Astrocyte (in vitro differentiated cells and primary cell): ENCODE measurements at regions not wholly inside any gene's neighbourhood (a gene's known extent, or its start where the extent isn't known, plus 50 kb on each side); places are given as distances from the start of the nearest gene placed in this dataset.

Experiments used
- DNase-seq: peaks from one replicate; pipeline ENCODE4 v3.0.0-alpha.2; 2010; ENCODE audit warnings: low read depth
- FAIRE-seq: peaks from 2 replicates; lab custom pipeline; 2011; peaks lifted over from hg19 to GRCh38; lab: Jason Lieb, UNC
- H2AFZ ChIP-seq: 2 replicates; pipeline ENCODE4 v1.6.0; 2012; ENCODE audit warnings: low read depth, low read length, inconsistent platforms
- H3K27ac ChIP-seq: 2 replicates; pipeline ENCODE4 v1.5.1; 2011; ENCODE audit warnings: low read depth, low read length, inconsistent platforms
- H3K27me3 ChIP-seq: 2 replicates; pipeline ENCODE4 v1.6.0; 2011; ENCODE audit warnings: low read length, inconsistent platforms; ENCODE audit not compliant: insufficient read depth
- H3K36me3 ChIP-seq: 2 replicates; pipeline ENCODE4 v1.5.1; 2011; ENCODE audit warnings: low read length, inconsistent platforms; ENCODE audit not compliant: insufficient read depth
- H3K4me1 ChIP-seq: 2 replicates; pipeline ENCODE4 v1.5.1; 2011; ENCODE audit warnings: low read length, inconsistent platforms; ENCODE audit not compliant: insufficient read depth
- H3K4me2 ChIP-seq: 2 replicates; pipeline ENCODE4 v1.6.0; 2012; ENCODE audit warnings: low read length, inconsistent platforms
- H3K4me3 ChIP-seq: 2 replicates; pipeline ENCODE4 v1.5.1; 2011; ENCODE audit warnings: low read depth, mild to moderate bottlenecking, low read length, inconsistent platforms; ENCODE audit not compliant: insufficient read depth
- H3K79me2 ChIP-seq: 2 replicates; pipeline ENCODE4 v1.6.0; 2012; ENCODE audit warnings: mild to moderate bottlenecking, low read length, inconsistent platforms; ENCODE audit not compliant: insufficient read depth
- H3K9ac ChIP-seq: 2 replicates; pipeline ENCODE4 v1.6.0; 2012; ENCODE audit warnings: mild to moderate bottlenecking, low read length, inconsistent platforms
- H3K9me3 ChIP-seq: 2 replicates; pipeline ENCODE4 v1.5.1; 2012; ENCODE audit warnings: low read depth, mild to moderate bottlenecking, low read length, inconsistent platforms; ENCODE audit not compliant: insufficient read depth
- H4K20me1 ChIP-seq: 2 replicates; pipeline ENCODE4 v1.6.0; 2012; ENCODE audit warnings: low read length, inconsistent platforms; ENCODE audit not compliant: insufficient read depth
- H3K27ac Mint-ChIP-seq: one replicate; pipeline ENCODE4 v1.8.0; 2021; ENCODE audit warnings: mild to moderate bottlenecking, mixed read lengths; ENCODE audit not compliant: unreplicated experiment
- H3K27me3 Mint-ChIP-seq: one replicate; pipeline ENCODE4 v1.8.0; 2021; ENCODE audit warnings: low read depth, mixed read lengths; ENCODE audit not compliant: unreplicated experiment
- H3K36me3 Mint-ChIP-seq: one replicate; pipeline ENCODE4 v1.8.0; 2021; ENCODE audit warnings: low read depth, mixed read lengths; ENCODE audit not compliant: unreplicated experiment
- H3K4me1 Mint-ChIP-seq: one replicate; pipeline ENCODE4 v1.8.0; 2021; ENCODE audit warnings: low read depth, mixed read lengths; ENCODE audit not compliant: unreplicated experiment
- H3K4me3 Mint-ChIP-seq: one replicate; pipeline ENCODE4 v1.8.0; 2021; ENCODE audit warnings: mild to moderate bottlenecking, moderate library complexity, mixed read lengths; ENCODE audit not compliant: unreplicated experiment
- H3K9me3 Mint-ChIP-seq: one replicate; pipeline ENCODE4 v1.8.0; 2021; ENCODE audit warnings: mild to moderate bottlenecking, mixed read lengths; ENCODE audit not compliant: unreplicated experiment
- EZH2 ChIP-seq: IDR thresholded peaks from 2 replicates; pipeline ENCODE4 v1.6.1; 2012; ENCODE audit warnings: mild to moderate bottlenecking, low read length, inconsistent platforms; ENCODE audit not compliant: insufficient read depth
- TF ChIP-seq, protein P1 (sequence below): IDR thresholded peaks from 2 replicates; pipeline ENCODE4 v1.5.1; 2011; ENCODE audit warnings: low read depth, mild to moderate bottlenecking, inconsistent platforms, low read length, moderate library complexity; ENCODE audit not compliant: insufficient read depth

- TF ChIP-seq, protein P1, sequence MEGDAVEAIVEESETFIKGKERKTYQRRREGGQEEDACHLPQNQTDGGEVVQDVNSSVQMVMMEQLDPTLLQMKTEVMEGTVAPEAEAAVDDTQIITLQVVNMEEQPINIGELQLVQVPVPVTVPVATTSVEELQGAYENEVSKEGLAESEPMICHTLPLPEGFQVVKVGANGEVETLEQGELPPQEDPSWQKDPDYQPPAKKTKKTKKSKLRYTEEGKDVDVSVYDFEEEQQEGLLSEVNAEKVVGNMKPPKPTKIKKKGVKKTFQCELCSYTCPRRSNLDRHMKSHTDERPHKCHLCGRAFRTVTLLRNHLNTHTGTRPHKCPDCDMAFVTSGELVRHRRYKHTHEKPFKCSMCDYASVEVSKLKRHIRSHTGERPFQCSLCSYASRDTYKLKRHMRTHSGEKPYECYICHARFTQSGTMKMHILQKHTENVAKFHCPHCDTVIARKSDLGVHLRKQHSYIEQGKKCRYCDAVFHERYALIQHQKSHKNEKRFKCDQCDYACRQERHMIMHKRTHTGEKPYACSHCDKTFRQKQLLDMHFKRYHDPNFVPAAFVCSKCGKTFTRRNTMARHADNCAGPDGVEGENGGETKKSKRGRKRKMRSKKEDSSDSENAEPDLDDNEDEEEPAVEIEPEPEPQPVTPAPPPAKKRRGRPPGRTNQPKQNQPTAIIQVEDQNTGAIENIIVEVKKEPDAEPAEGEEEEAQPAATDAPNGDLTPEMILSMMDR: no peak
- peaks cover 10% of the 10 kb centered on the region for H3K9me3 Mint-ChIP-seq
These were observed 185.6 kb upstream of the MBNL1 start for GRCh38 chr3:152083135-152083534.

GRCh38 chr3:152084441-152085158, 184.1 kb upstream of the MBNL1 start:
- TF ChIP-seq, protein P1: no peak
- no peak for TF ChIP-seq EZH2
- Mint-ChIP-seq H3K9me3 (peaks cover 5% of the 10 kb centered on the region), H3K27ac (no peak overlapping the region), H3K4me1 (no peaks in the 10 kb centered on the region), H3K4me3 (no peak overlapping the region), H3K36me3 (no peaks in the 10 kb centered on the region), H3K27me3 (no peaks in the 10 kb centered on the region)
- H3K9me3 ChIP-seq: no peaks in the 10 kb centered on the region
- no peaks in the 10 kb centered on the region for H3K4me1 ChIP-seq
- DNase-seq (no peak), FAIRE-seq (no peak)
- no peaks in the 10 kb centered on the region for H3K27me3 ChIP-seq
- H4K20me1 ChIP-seq: no peaks in the 10 kb centered on the region
- H3K9ac ChIP-seq: no peak overlapping the region
- H2AFZ ChIP-seq: no peak overlapping the region
- no peaks in the 10 kb centered on the region for H3K36me3 ChIP-seq
- no peak overlapping the region for H3K4me3 ChIP-seq
- H3K4me2 ChIP-seq: no peak overlapping the region
- H3K27ac ChIP-seq: no peak overlapping the region
- no peaks in the 10 kb centered on the region for H3K79me2 ChIP-seq

More at GRCh38 chr3:152083135-152083534, 185.6 kb upstream of the MBNL1 start:
- H3K9ac ChIP-seq: no peak overlapping the region
- H4K20me1 ChIP-seq: no peaks in the 10 kb centered on the region
- Mint-ChIP-seq H3K4me1 (no peaks in the 10 kb centered on the region), H3K36me3 (no peaks in the 10 kb centered on the region), H3K27me3 (no peaks in the 10 kb centered on the region), H3K27ac (no peak overlapping the region), H3K4me3 (no peak overlapping the region)
- no peak overlapping the region for H2AFZ ChIP-seq
- no peaks in the 10 kb centered on the region for H3K36me3 ChIP-seq
- H3K4me2 ChIP-seq: no peak overlapping the region
- no peaks in the 10 kb centered on the region for H3K27me3 ChIP-seq
- H3K9me3 ChIP-seq: no peaks in the 10 kb centered on the region
- no peaks in the 10 kb centered on the region for H3K4me1 ChIP-seq
- no peak overlapping the region for H3K4me3 ChIP-seq
- H3K27ac ChIP-seq: no peak overlapping the region
- FAIRE-seq: no peak
- no peak for DNase-seq
- no peaks in the 10 kb centered on the region for H3K79me2 ChIP-seq

DNA sequence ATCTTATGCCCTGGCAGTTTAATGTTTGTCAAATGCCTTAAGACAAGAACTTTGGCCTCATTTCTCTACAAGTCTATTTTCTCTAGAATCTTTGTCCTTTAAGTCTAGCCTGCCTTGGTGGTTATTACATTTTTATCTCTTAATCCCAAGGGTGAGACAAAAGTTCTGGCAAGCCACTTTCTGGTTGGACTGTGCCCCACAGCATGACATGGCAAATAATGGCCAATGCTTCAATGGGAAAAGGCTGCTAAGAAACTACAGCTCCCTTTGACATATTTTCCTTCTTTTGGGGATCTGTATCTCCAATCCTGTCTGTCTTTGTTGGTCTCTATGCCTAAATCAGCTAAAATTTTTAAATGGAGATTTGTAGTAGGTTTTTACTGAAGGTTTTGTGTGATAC, 181.6 kb upstream of the MBNL1 start:
- no peaks in the 10 kb centered on the region for H4K20me1 ChIP-seq
- peaks cover 4% of the 10 kb centered on the region for H3K9me3 ChIP-seq
- H3K79me2 ChIP-seq: no peaks in the 10 kb centered on the region
- Mint-ChIP-seq H3K4me3 (no peak overlapping the region), H3K27ac (no peak overlapping the region), H3K4me1 (no peaks in the 10 kb centered on the region), H3K36me3 (no peaks in the 10 kb centered on the region), H3K27me3 (no peaks in the 10 kb centered on the region), H3K9me3 (no peaks in the 10 kb centered on the region)
- H3K4me2 ChIP-seq: no peak overlapping the region
- H3K9ac ChIP-seq: no peak overlapping the region
- DNase-seq: no peak
- no peaks in the 10 kb centered on the region for H3K4me1 ChIP-seq
- no peak for FAIRE-seq
- H2AFZ ChIP-seq: no peak overlapping the region
- no peaks in the 10 kb centered on the region for H3K36me3 ChIP-seq
- H3K27me3 ChIP-seq: no peaks in the 10 kb centered on the region
- no peak for TF ChIP-seq EZH2
- TF ChIP-seq, protein P1: no peak
- H3K4me3 ChIP-seq: no peak overlapping the region
- no peak overlapping the region for H3K27ac ChIP-seq
